22Rv1 (cell line): ENCODE measurements at regions not wholly inside any gene's neighbourhood (a gene's known extent, or its start where the extent isn't known, plus 50 kb on each side); places are given as distances from the start of the nearest gene placed in this dataset.

Experiments used
- ZFX ChIP-seq: fragments of 450-650 bp; IDR thresholded peaks from 2 replicates; pipeline ENCODE4 v1.6.1; 2017; ENCODE audit warnings: antibody characterized with exemption, borderline replicate concordance
- TF ChIP-seq, protein P1 (sequence below): fragments of 450-650 bp; IDR thresholded peaks from 2 replicates; pipeline ENCODE4 v1.5.1; 2017; ENCODE audit warnings: mild to moderate bottlenecking

DNA sequence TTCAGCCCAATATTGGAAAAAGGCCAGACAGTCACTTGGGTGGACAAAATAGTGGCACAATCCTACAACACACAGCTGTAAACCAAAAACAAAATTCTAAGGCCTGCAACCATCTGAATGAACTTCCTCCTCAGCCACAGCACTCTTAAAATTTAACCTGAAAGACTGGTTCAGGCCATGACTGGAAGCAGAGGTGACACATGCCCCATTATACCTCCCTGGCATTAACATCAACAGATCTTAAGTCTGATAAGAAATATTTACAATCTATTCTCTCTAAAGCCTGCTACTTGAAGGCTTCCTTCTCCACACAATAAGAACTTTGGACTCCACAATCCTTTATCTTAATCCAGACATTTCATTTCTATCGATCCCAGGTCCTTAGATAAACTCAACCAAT lies 192.4 kb upstream of the LRP1B start:
- TF ChIP-seq, protein P1, sequence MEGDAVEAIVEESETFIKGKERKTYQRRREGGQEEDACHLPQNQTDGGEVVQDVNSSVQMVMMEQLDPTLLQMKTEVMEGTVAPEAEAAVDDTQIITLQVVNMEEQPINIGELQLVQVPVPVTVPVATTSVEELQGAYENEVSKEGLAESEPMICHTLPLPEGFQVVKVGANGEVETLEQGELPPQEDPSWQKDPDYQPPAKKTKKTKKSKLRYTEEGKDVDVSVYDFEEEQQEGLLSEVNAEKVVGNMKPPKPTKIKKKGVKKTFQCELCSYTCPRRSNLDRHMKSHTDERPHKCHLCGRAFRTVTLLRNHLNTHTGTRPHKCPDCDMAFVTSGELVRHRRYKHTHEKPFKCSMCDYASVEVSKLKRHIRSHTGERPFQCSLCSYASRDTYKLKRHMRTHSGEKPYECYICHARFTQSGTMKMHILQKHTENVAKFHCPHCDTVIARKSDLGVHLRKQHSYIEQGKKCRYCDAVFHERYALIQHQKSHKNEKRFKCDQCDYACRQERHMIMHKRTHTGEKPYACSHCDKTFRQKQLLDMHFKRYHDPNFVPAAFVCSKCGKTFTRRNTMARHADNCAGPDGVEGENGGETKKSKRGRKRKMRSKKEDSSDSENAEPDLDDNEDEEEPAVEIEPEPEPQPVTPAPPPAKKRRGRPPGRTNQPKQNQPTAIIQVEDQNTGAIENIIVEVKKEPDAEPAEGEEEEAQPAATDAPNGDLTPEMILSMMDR: no peak
- no peak for TF ChIP-seq ZFX
